Mucosa of stomach (tissue), 1 donor: ENCODE measurements at regions not wholly inside any gene's neighbourhood (a gene's known extent, or its start where the extent isn't known, plus 50 kb on each side); places are given as distances from the start of the nearest gene placed in this dataset.
"Not testable (repeated sequence)": the region's sequence is repeated elsewhere in the genome, so short reads cannot be mapped to it uniquely, and the experiment has no call there.

Source experiments
- H3K27me3 ChIP-seq: one replicate; pipeline ENCODE4 v1.7.0; 2013; ENCODE audit warnings: mild to moderate bottlenecking, low read length; ENCODE audit not compliant: control insufficient read depth, insufficient read depth
- H3K36me3 ChIP-seq: one replicate; pipeline ENCODE4 v1.7.0; 2013; ENCODE audit warnings: low read length; ENCODE audit not compliant: control insufficient read depth, insufficient read depth
- H3K4me1 ChIP-seq: one replicate; pipeline ENCODE4 v1.7.0; 2013; ENCODE audit warnings: mild to moderate bottlenecking, low read length; ENCODE audit not compliant: control insufficient read depth, insufficient read depth
- H3K4me3 ChIP-seq: one replicate; pipeline ENCODE4 v1.7.0; 2013; ENCODE audit warnings: low read length
- H3K9ac ChIP-seq: one replicate; pipeline ENCODE4 v1.7.0; 2013; ENCODE audit warnings: mild to moderate bottlenecking, low read length, moderate library complexity
- H3K9me3 ChIP-seq: one replicate; pipeline ENCODE4 v1.7.0; 2013; ENCODE audit warnings: mild to moderate bottlenecking, low read length, moderate library complexity; ENCODE audit not compliant: control insufficient read depth
- donor health status: Pancreatic carcinoma.

- Histone ChIP-seq H3K36me3 (no peaks in the 10 kb centered on the region), H3K9ac (no peak overlapping the region), H3K4me1 (no peaks in the 10 kb centered on the region), H3K9me3 (no peaks in the 10 kb centered on the region), H3K4me3 (no peak overlapping the region), H3K27me3 (no peaks in the 10 kb centered on the region)
Measured at GRCh38 chrX:40872351-40872750, 137.0 kb upstream of the MED14 start.

GRCh38 chrX:40875476-40875875 is 140.1 kb upstream of the MED14 start:
- no peaks in the 10 kb centered on the region for H3K27me3 ChIP-seq
- no peaks in the 10 kb centered on the region for H3K9me3 ChIP-seq
- no peak overlapping the region for H3K9ac ChIP-seq
- no peaks in the 10 kb centered on the region for H3K4me1 ChIP-seq
- H3K4me3 ChIP-seq, result no peak overlapping the region
- H3K36me3 ChIP-seq, result no peaks in the 10 kb centered on the region

- H3K4me3 ChIP-seq, result no peak overlapping the region
- H3K9ac ChIP-seq, result no peak overlapping the region
- no peaks in the 10 kb centered on the region for H3K36me3 ChIP-seq
Measured at GRCh38 chrX:40877887-40878286, 142.5 kb upstream of the MED14 start.

GRCh38 chrX:40878766-40879165 is 143.4 kb upstream of the MED14 start:
- no peaks in the 10 kb centered on the region for H3K27me3 ChIP-seq
- H3K9ac ChIP-seq, result no peak overlapping the region

More at GRCh38 chrX:40877887-40878286, 142.5 kb upstream of the MED14 start:
- no peaks in the 10 kb centered on the region for H3K9me3 ChIP-seq
- no peaks in the 10 kb centered on the region for H3K4me1 ChIP-seq
- H3K27me3 ChIP-seq, result no peaks in the 10 kb centered on the region

GRCh38 chrX:40879172-40879571 is 143.8 kb upstream of the MED14 start:
- not testable (repeated sequence) for H3K36me3 ChIP-seq, H3K27me3 ChIP-seq, H3K4me1 ChIP-seq, H3K9ac ChIP-seq, H3K9me3 ChIP-seq, H3K4me3 ChIP-seq

More at GRCh38 chrX:40878766-40879165, 143.4 kb upstream of the MED14 start:
- H3K36me3 ChIP-seq, result no peaks in the 10 kb centered on the region
- no peak overlapping the region for H3K4me3 ChIP-seq
- H3K9me3 ChIP-seq, result no peaks in the 10 kb centered on the region
- H3K4me1 ChIP-seq, result no peaks in the 10 kb centered on the region

GRCh38 chrX:40880712-40881111 is 145.4 kb upstream of the MED14 start:
- Histone ChIP-seq H3K9me3 (no peaks in the 10 kb centered on the region), H3K4me3 (no peak overlapping the region), H3K4me1 (no peaks in the 10 kb centered on the region), H3K27me3 (no peaks in the 10 kb centered on the region), H3K36me3 (no peaks in the 10 kb centered on the region), H3K9ac (no peak overlapping the region)

GRCh38 chrX:40883021-40883619 is 147.8 kb upstream of the MED14 start:
- Histone ChIP-seq H3K4me1 (no peaks in the 10 kb centered on the region), H3K9me3 (no peaks in the 10 kb centered on the region), H3K27me3 (no peaks in the 10 kb centered on the region), H3K9ac (no peak overlapping the region), H3K4me3 (no peak overlapping the region), H3K36me3 (no peaks in the 10 kb centered on the region)

- Histone ChIP-seq H3K27me3 (no peaks in the 10 kb centered on the region), H3K9ac (no peak overlapping the region), H3K36me3 (no peaks in the 10 kb centered on the region), H3K4me3 (no peak overlapping the region), H3K9me3 (no peaks in the 10 kb centered on the region), H3K4me1 (no peaks in the 10 kb centered on the region)
Measured at GRCh38 chrX:40885989-40886388, 150.6 kb upstream of the MED14 start.

GRCh38 chrX:40887476-40887875 is 152.1 kb upstream of the MED14 start:
- Histone ChIP-seq H3K9me3 (no peaks in the 10 kb centered on the region), H3K36me3 (no peaks in the 10 kb centered on the region), H3K27me3 (no peaks in the 10 kb centered on the region), H3K9ac (no peak overlapping the region), H3K4me3 (no peak overlapping the region), H3K4me1 (no peaks in the 10 kb centered on the region)

GRCh38 chrX:40891798-40892197 is 156.5 kb upstream of the MED14 start:
- H3K4me1 ChIP-seq, result no peaks in the 10 kb centered on the region
- H3K4me3 ChIP-seq, result no peak overlapping the region
- no peaks in the 10 kb centered on the region for H3K27me3 ChIP-seq
- no peaks in the 10 kb centered on the region for H3K9me3 ChIP-seq
- H3K9ac ChIP-seq, result no peak overlapping the region
- no peaks in the 10 kb centered on the region for H3K36me3 ChIP-seq

- H3K36me3 ChIP-seq, result no peaks in the 10 kb centered on the region
- H3K9ac ChIP-seq, result no peak overlapping the region
- H3K4me3 ChIP-seq, result no peak overlapping the region
- no peaks in the 10 kb centered on the region for H3K9me3 ChIP-seq
- H3K4me1 ChIP-seq, result no peaks in the 10 kb centered on the region
- H3K27me3 ChIP-seq, result no peaks in the 10 kb centered on the region
Measured at GRCh38 chrX:40893251-40893910, 158.0 kb upstream of the MED14 start.

- H3K9me3 ChIP-seq, result no peaks in the 10 kb centered on the region
- H3K27me3 ChIP-seq, result no peaks in the 10 kb centered on the region
- no peaks in the 10 kb centered on the region for H3K4me1 ChIP-seq
- no peak overlapping the region for H3K9ac ChIP-seq
- no peaks in the 10 kb centered on the region for H3K36me3 ChIP-seq
- H3K4me3 ChIP-seq, result no peak overlapping the region
Measured at GRCh38 chrX:40895246-40895645, 159.9 kb upstream of the MED14 start.
